RWPE1 (cell line): ENCODE measurements at regions not wholly inside any gene's neighbourhood (a gene's known extent, or its start where the extent isn't known, plus 50 kb on each side); places are given as distances from the start of the nearest gene placed in this dataset.

Experiments used
- CTCF ChIA-PET: fragments of 350-600 bp; sonication (Branson Sonifier 250); formaldehyde crosslinking; extraction: SDS; loops from one replicate; lab custom pipeline; 2021; lab: Yijun Ruan, JAX
- POLR2A ChIA-PET: fragments of 400-600 bp; formaldehyde crosslinking; extraction: SDS; loops from one replicate; lab custom pipeline; 2020; ENCODE audit warnings: antibody characterized with exemption; ENCODE audit not compliant: low non-redundant PET; lab: Yijun Ruan, JAX
- DNase-seq: peaks from one replicate; pipeline ENCODE4 v3.0.0; 2012; ENCODE audit warnings: low spot score
- H3K27ac ChIP-seq: fragments of 450-650 bp; 2 replicates; pipeline ENCODE4 v1.5.1; 2017
- CTCF ChIP-seq: fragments of 450-650 bp; conservative IDR thresholded peaks from 2 replicates; pipeline ENCODE4 v1.5.1; 2017; ENCODE audit warnings: low read depth, mild to moderate bottlenecking

- no peak for TF ChIP-seq CTCF
- ChIA-PET CTCF (no interaction called here), POLR2A (no interaction called here)
Measured at GRCh38 chr5:147080391-147080790, 154.4 kb upstream of the STK32A start.

DNA sequence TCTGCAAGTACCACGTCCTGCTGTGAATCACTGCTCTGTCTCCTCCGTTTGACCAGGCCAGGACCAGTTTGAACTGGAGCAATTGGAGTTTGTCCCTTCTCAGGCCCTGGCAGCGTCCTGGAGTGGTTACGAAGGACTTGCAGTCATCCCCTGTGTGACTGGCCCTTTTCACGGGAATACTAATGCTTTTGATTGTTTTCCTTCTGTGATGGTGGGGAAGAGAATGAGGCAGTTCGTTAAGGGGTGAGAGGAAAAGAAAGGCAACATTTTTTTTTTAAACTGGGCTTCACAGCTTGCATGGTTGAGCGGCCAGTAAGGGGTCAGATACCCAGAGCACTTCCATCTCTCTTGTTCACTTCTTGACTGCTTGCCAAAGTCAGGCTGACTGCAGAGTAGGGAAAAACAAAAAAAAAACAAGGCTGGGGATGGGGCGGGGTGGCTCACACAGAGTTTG is 153.5 kb upstream of the STK32A start:
- no peak for TF ChIP-seq CTCF
- ChIA-PET CTCF (no interaction called here), POLR2A (no interaction called here)
- H3K27ac ChIP-seq, result no peak overlapping the region
- no peak for DNase-seq

More at GRCh38 chr5:147080391-147080790, 154.4 kb upstream of the STK32A start:
- no peak for DNase-seq
- H3K27ac ChIP-seq, result no peak overlapping the region

DNA sequence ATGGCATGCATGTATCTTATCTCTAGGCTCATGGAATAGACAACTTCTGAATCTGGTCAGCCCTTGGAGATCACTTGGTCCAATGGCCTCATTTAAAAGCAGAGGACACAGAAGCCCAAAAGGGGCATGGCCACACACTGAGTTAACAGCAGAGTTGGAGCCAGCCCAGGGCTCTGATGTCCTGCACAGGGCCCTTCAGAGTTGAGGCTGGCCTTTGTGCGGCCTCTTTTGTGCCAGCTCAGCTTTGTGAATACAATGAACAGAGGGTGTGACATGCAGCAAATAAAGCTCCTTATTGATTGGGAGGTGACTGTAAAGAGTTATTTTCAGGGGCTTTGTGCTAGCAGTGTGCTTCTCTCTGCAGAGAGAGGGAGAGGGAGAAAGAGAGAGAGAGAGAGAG is 150.1 kb upstream of the STK32A start:
- H3K27ac ChIP-seq, result no peak overlapping the region
- POLR2A ChIA-PET, result no interaction called here
- TF ChIP-seq CTCF, result no peak
- no peak for DNase-seq
- CTCF ChIA-PET, result interaction anchor here (0.7 kb wide), 1 partner anchor 196 kb away, joined by 5 read pairs; no protein-coding TSS in a partner anchor

- ChIA-PET CTCF (interaction anchor here (0.6 to 0.7 kb wide), 2 partner anchors 19 to 21 kb away, joined by 3 read pairs; no protein-coding TSS in a partner anchor), POLR2A (no interaction called here)
- no peak overlapping the region for H3K27ac ChIP-seq
- TF ChIP-seq CTCF, result no peak
- DNase-seq, result no peak
Measured at GRCh38 chr5:147085409-147085808, 149.4 kb upstream of the STK32A start.

GRCh38 chr5:147092044-147092443 is 142.8 kb upstream of the STK32A start:
- POLR2A ChIA-PET, result no interaction called here
- CTCF ChIA-PET, result no interaction called here
- no peak for TF ChIP-seq CTCF
- H3K27ac ChIP-seq, result no peak overlapping the region
- DNase-seq, result no peak

GRCh38 chr5:147093138-147093537 is 141.7 kb upstream of the STK32A start:
- CTCF ChIA-PET, result no interaction called here
- no peak for DNase-seq
- H3K27ac ChIP-seq, result no peak overlapping the region
- TF ChIP-seq CTCF, result no peak
- POLR2A ChIA-PET, result no interaction called here
